Kidney (tissue), 13 donors: ENCODE measurements at regions not wholly inside any gene's neighbourhood (a gene's known extent, or its start where the extent isn't known, plus 50 kb on each side); places are given as distances from the start of the nearest gene placed in this dataset.

Source experiments
- DNase-seq, 5 donors: peaks; one replicate each; pipeline ENCODE4 v3.0.0-alpha.2; 2013 to 2020
- FAIRE-seq: peaks from 2 replicates; lab custom pipeline; 2012; peaks lifted over from hg19 to GRCh38; lab: Jason Lieb, UNC
- H3K27ac ChIP-seq, 2 donors: one replicate each; pipeline ENCODE4 v1.7.0; 2013; ENCODE audit warnings: low read depth in 2 of 2, low read length in 2 of 2, inconsistent platforms in 1 of 2
- H3K27me3 ChIP-seq: one replicate; pipeline ENCODE4 v1.7.1; 2013; ENCODE audit warnings: low read length, inconsistent platforms; ENCODE audit not compliant: control insufficient read depth, insufficient read depth
- H3K36me3 ChIP-seq, 3 donors: one replicate each; pipeline versions ENCODE4 v1.7.0 to v1.7.1; 2013; ENCODE audit warnings: low read length in 3 of 3, control low read depth in 1 of 3, inconsistent platforms in 1 of 3; ENCODE audit not compliant: insufficient read depth in 3 of 3, control insufficient read depth in 2 of 3
- H3K4me1 ChIP-seq, 3 donors: one replicate each; pipeline versions ENCODE4 v1.7.0 to v1.7.1; 2013; ENCODE audit warnings: low read length in 3 of 3, inconsistent platforms in 1 of 3, low read depth in 1 of 3; ENCODE audit not compliant: control insufficient read depth in 2 of 3, insufficient read depth in 2 of 3
- H3K4me3 ChIP-seq, 3 donors: one replicate each; pipeline versions ENCODE4 v1.7.0 to v1.8.1; 2013; ENCODE audit warnings: low read length in 3 of 3, control low read depth in 1 of 3, inconsistent platforms in 1 of 3
- H3K9ac ChIP-seq, 3 donors: one replicate each; pipeline versions ENCODE4 v1.7.0 to v1.7.1; 2013; ENCODE audit warnings: low read length in 3 of 3, control low read depth in 1 of 3, inconsistent platforms in 1 of 3
- H3K9me3 ChIP-seq, 3 donors: one replicate each; pipeline versions ENCODE4 v1.7.0 to v1.7.1; 2013; ENCODE audit warnings: low read length in 3 of 3, control low read depth in 1 of 3, inconsistent platforms in 1 of 3; ENCODE audit not compliant: control insufficient read depth in 2 of 3, insufficient read depth in 1 of 3
- intact Hi-C: fragments of 100-400 bp; cut with DNase I; formaldehyde crosslinking; loops from one replicate; pipeline ENCODE4 v1.11.1; 2022
- TF ChIP-seq, protein P1 (sequence below): IDR thresholded peaks from 3 replicates; pipeline ENCODE4 v1.5.1; 2012; ENCODE audit warnings: mild to moderate bottlenecking, moderate library complexity, borderline replicate concordance; ENCODE audit not compliant: insufficient read depth; ENCODE audit errors: extremely low read depth
- donor health status: control.
- donor health status: control.
- donor health status: control.
- donor health status: control.
- donor health status: control.
- donor health status: DM: yes; HTN: yes; CAD: no.
- donor health status: Normal renal cell carcinoma (clear cell type).

DNA sequence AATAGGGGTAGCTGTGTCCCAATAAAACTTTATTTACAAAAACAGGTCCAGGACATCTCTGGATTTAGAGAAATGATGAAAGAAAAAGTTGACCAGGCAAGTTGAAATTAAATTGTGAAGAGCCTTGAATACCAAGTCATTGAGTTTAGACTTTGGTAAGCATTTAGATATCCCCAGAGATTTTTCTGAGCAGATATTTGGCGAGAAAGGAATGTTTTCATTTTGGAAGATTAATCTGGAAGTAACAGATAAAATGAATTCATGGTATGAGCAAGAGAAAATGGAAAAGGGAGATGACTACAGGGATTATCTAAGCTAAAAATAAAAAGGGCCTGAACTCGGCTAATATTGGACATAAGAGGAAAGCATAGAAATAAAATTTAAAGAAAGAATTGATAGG, 157.6 kb downstream of the ACTL7B start:
- DNase-seq (no peak), FAIRE-seq (no peak)

DNA sequence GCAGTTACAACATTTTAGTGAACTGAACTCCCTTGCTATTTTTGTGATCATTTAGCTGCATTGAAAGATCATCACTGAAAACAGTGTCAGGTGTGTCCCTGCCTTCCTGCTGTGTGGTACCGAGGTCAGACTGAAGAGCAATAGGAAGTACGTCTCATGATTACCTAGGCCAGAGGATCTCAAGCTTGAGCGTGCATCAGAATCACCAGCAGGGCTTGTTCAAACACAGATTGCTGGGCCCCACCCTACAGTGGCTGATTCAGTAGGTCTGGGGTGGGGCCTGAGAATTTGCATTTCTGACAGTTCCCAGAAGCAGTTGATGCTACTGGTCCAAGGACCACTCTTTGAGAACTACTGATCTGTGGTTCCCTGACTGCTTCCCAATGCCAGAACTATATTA, 159.6 kb downstream of the ACTL7B start:
- intact Hi-C loops, result no loop called here

More for the DNA sequence above, 157.6 kb downstream of the ACTL7B start:
- H3K27ac ChIP-seq, result no peak overlapping the region
- no peak overlapping the region for H3K4me3 ChIP-seq
- H3K36me3 ChIP-seq, result no peaks in the 10 kb centered on the region
- intact Hi-C loops, result no loop called here
- no peaks in the 10 kb centered on the region for H3K27me3 ChIP-seq
- H3K9ac ChIP-seq, result no peak overlapping the region
- TF ChIP-seq, protein P1, sequence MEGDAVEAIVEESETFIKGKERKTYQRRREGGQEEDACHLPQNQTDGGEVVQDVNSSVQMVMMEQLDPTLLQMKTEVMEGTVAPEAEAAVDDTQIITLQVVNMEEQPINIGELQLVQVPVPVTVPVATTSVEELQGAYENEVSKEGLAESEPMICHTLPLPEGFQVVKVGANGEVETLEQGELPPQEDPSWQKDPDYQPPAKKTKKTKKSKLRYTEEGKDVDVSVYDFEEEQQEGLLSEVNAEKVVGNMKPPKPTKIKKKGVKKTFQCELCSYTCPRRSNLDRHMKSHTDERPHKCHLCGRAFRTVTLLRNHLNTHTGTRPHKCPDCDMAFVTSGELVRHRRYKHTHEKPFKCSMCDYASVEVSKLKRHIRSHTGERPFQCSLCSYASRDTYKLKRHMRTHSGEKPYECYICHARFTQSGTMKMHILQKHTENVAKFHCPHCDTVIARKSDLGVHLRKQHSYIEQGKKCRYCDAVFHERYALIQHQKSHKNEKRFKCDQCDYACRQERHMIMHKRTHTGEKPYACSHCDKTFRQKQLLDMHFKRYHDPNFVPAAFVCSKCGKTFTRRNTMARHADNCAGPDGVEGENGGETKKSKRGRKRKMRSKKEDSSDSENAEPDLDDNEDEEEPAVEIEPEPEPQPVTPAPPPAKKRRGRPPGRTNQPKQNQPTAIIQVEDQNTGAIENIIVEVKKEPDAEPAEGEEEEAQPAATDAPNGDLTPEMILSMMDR, result no peak
- no peaks in the 10 kb centered on the region for H3K4me1 ChIP-seq
- peaks cover 0 to 14% (median 0%) of the 10 kb centered on the region in 3 donors for H3K9me3 ChIP-seq

DNA sequence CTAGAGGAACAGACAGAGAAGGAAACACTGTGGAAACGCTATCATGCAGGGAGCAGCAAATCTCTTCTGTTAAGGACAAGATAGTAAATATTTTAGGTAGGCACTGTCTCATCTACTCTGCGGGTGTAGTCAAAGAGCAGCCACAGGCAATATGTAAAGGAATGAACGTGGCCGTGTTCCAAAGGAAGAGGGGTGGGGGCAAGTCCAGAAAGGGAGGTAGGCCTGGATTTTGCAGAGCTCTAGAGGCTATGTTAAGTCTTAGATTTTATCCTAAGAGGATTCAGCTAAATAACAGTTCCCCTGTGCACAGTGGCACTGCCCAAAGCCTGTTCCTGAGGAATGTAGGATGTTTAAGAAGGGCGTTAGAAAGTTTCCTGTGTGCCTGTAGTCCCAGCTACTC, 161.6 kb downstream of the ACTL7B start:
- Histone ChIP-seq H3K9ac (no peak overlapping the region), H3K27me3 (no peaks in the 10 kb centered on the region), H3K9me3 (peaks cover 0 to 16% (median 0%) of the 10 kb centered on the region in 3 donors), H3K4me1 (no peaks in the 10 kb centered on the region), H3K27ac (no peak overlapping the region), H3K36me3 (no peaks in the 10 kb centered on the region), H3K4me3 (no peak overlapping the region)
- DNase-seq (no peak), FAIRE-seq (no peak)
- intact Hi-C loops, result no loop called here
- TF ChIP-seq, protein P1, result no peak

More for the DNA sequence above, 159.6 kb downstream of the ACTL7B start:
- Histone ChIP-seq H3K27ac (no peak overlapping the region), H3K9ac (no peak overlapping the region), H3K36me3 (no peaks in the 10 kb centered on the region), H3K4me3 (no peak overlapping the region), H3K27me3 (no peaks in the 10 kb centered on the region), H3K9me3 (peaks cover 0 to 14% (median 0%) of the 10 kb centered on the region in 3 donors), H3K4me1 (no peaks in the 10 kb centered on the region)
- no peak for FAIRE-seq
- TF ChIP-seq, protein P1, result no peak
- no peak for DNase-seq

DNA sequence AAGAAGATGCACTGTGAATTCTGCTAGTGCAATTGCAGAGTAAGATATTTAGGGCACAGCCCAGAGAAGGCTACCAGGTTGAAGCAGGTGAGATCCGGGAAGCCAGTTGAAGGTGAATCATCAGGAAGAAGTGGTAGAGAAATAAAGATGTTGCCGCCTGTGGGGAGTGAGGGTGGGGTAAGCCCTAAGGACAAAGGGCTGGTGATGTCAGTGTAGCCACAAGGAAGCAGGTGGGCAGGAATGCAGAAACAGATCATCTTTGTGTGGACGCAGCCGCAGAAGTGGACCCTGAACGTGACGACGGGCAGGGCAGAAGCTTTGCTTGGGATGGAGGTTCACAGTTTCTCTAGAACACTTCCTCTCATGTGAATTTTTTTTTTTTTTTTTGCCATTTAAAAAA, 164.2 kb downstream of the ACTL7B start:
- Histone ChIP-seq H3K36me3 (no peaks in the 10 kb centered on the region), H3K27ac (no peak overlapping the region), H3K4me3 (no peak overlapping the region), H3K27me3 (no peaks in the 10 kb centered on the region), H3K4me1 (no peaks in the 10 kb centered on the region), H3K9ac (no peak overlapping the region), H3K9me3 (peaks cover 0 to 18% (median 0%) of the 10 kb centered on the region in 3 donors)
- TF ChIP-seq, protein P1, result no peak
- DNase-seq, result no peak
- intact Hi-C loops, result no loop called here
- FAIRE-seq, result no peak
